Neural progenitor cell (in vitro differentiated cells): ENCODE measurements at regions not wholly inside any gene's neighbourhood (a gene's known extent, or its start where the extent isn't known, plus 50 kb on each side); places are given as distances from the start of the nearest gene placed in this dataset.

Source experiments
- DNase-seq: peaks from one replicate; pipeline ENCODE4 v3.0.0-alpha.2; 2016; ENCODE audit warnings: low spot score
- H2AFZ ChIP-seq: fragments of 200-600 bp; sonication (generic); replicated peaks from 2 replicates; pipeline ENCODE4 v1.6.1; 2016; ENCODE audit warnings: antibody characterized with exemption
- H3F3A ChIP-seq: fragments of 200-600 bp; sonication (generic); 2 replicates; pipeline ENCODE4 v1.6.1; 2016; ENCODE audit warnings: antibody characterized with exemption, low read depth
- H3K27ac ChIP-seq: fragments of 200-600 bp; sonication (generic); 2 replicates; pipeline ENCODE4 v1.5.1; 2016; ENCODE audit warnings: mild to moderate bottlenecking
- H3K27me3 ChIP-seq: fragments of 200-600 bp; sonication (generic); 2 replicates; pipeline ENCODE4 v1.6.1; 2016; ENCODE audit warnings: mild to moderate bottlenecking, moderate library complexity
- H3K36me3 ChIP-seq: fragments of 200-600 bp; sonication (generic); 2 replicates; pipeline ENCODE4 v1.5.1; 2016
- H3K4me1 ChIP-seq: fragments of 200-600 bp; sonication (generic); 2 replicates; pipeline ENCODE4 v1.6.1; 2016; ENCODE audit warnings: mixed run types
- H3K4me2 ChIP-seq: fragments of 200-600 bp; sonication (generic); 2 replicates; pipeline ENCODE4 v1.6.1; 2016
- H3K4me3 ChIP-seq: fragments of 200-600 bp; sonication (generic); 2 replicates; pipeline ENCODE4 v1.5.1; 2016
- H3K79me2 ChIP-seq: fragments of 200-600 bp; sonication (generic); 2 replicates; pipeline ENCODE4 v1.6.1; 2016; ENCODE audit warnings: low read depth
- H3K9ac ChIP-seq: fragments of 200-600 bp; sonication (generic); 2 replicates; pipeline ENCODE4 v1.6.1; 2016
- H3K9me3 ChIP-seq: fragments of 200-600 bp; sonication (generic); 2 replicates; pipeline ENCODE4 v1.5.1; 2016; ENCODE audit warnings: low read depth
- H4K20me1 ChIP-seq: fragments of 200-600 bp; sonication (generic); 2 replicates; pipeline ENCODE4 v1.6.1; 2016; ENCODE audit warnings: low read depth
- H3K27ac Mint-ChIP-seq: 3 replicates; pipeline ENCODE4 v1.8.0; 2021; ENCODE audit warnings: mixed read lengths
- H3K27me3 Mint-ChIP-seq: 2 replicates; pipeline ENCODE4 v1.8.0; 2022; ENCODE audit warnings: low read depth, mild to moderate bottlenecking, inconsistent platforms, moderate library complexity, mixed read lengths; ENCODE audit not compliant: insufficient read depth
- H3K36me3 Mint-ChIP-seq: 3 replicates; pipeline ENCODE4 v1.8.0; 2021; ENCODE audit warnings: mixed read lengths
- H3K4me1 Mint-ChIP-seq: 3 replicates; pipeline ENCODE4 v1.8.0; 2021; ENCODE audit warnings: mixed read lengths
- H3K4me3 Mint-ChIP-seq: 3 replicates; pipeline ENCODE4 v1.8.0; 2021; ENCODE audit warnings: mild to moderate bottlenecking, moderate library complexity, mixed read lengths
- H3K9me3 Mint-ChIP-seq: 3 replicates; pipeline ENCODE4 v1.8.0; 2020; ENCODE audit warnings: mixed read lengths
- CTCF ChIP-seq: fragments of 200-600 bp; sonication (generic); IDR thresholded peaks from 2 replicates; pipeline ENCODE4 v1.5.1; 2017; ENCODE audit warnings: antibody characterized with exemption, mild to moderate bottlenecking
- EZH2 ChIP-seq: fragments of 200-600 bp; sonication (generic); IDR thresholded peaks from 2 replicates; pipeline ENCODE4 v1.6.1; 2017; ENCODE audit warnings: antibody characterized with exemption, mild to moderate bottlenecking, moderate library complexity
- EZH2phosphoT487 ChIP-seq: fragments of 200-600 bp; sonication (generic); IDR thresholded peaks from 2 replicates; pipeline ENCODE4 v1.6.1; 2017; ENCODE audit warnings: antibody characterized with exemption

DNA sequence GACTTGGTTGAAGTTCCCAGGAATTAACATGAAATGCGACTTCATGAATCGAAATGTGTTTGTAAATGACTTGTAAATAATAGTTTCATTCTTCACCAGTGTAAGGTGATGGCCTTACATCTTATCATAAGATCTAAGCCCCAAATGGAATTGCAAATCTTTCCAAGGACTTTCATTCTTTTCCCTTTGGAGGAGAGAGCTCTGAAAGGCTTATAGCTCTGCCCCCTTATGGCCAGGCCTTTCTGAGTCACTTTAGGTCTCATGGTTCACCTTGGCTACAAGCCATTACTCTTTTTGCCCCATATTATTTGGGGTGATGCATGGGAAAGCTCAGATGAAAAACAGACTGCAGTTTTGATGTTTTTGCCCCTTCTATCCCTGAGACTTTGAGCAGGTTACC, 209.1 kb upstream of the BMP2 start:
- H2AFZ ChIP-seq, result no peak overlapping the region
- Mint-ChIP-seq H3K4me3 (no peak overlapping the region), H3K4me1 (peaks cover 12% of the 10 kb centered on the region), H3K36me3 (no peaks in the 10 kb centered on the region), H3K27me3 (peaks cover under 1% of the 10 kb centered on the region), H3K9me3 (no peaks in the 10 kb centered on the region), H3K27ac (no peak overlapping the region)
- no peaks in the 10 kb centered on the region for H3K9me3 ChIP-seq
- H3K4me3 ChIP-seq, result no peak overlapping the region
- no peaks in the 10 kb centered on the region for H3F3A ChIP-seq
- H3K4me2 ChIP-seq, result no peak overlapping the region
- no peaks in the 10 kb centered on the region for H4K20me1 ChIP-seq
- no peaks in the 10 kb centered on the region for H3K4me1 ChIP-seq
- H3K9ac ChIP-seq, result no peak overlapping the region
- DNase-seq, result peak; percentile 18
- no peak overlapping the region for H3K27ac ChIP-seq
- H3K79me2 ChIP-seq, result no peaks in the 10 kb centered on the region
- H3K27me3 ChIP-seq, result no peaks in the 10 kb centered on the region
- H3K36me3 ChIP-seq, result no peaks in the 10 kb centered on the region
- TF ChIP-seq CTCF, result peak; percentile 42
- TF ChIP-seq EZH2phosphoT487, result no peak

DNA sequence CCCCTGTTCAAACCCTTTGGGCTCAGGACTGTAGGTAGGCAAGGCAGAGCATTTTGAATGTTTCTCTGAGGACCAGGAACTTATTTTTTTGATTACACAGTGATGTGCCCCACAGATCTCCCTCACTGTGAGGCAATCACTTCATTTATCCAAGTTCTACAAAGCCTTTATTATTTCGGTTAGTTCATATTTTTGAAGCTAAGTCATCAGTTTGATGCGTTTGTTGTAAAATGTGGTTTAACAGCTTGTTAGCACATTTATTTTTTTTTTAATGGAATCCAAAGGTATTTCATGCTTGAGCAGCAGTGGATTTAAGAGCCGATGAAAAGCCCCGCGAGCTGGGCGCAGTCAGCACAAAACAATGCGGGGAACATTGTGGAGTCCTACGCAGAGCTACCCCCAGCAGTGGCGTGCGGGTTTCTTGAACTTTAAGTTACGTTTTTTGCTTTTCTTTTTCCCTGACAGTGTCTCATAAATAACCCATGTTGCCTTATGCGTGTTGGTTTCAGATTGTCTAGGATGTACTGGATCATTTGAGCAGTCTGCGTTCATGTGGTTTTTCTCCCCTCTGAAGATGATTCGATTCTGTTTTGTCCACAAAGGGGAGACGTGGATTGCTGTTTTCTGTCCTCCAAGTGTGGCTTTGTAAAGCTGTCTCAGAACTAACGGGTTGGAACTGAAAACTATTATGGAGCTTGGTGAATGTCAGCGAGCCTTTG, 233.6 kb upstream of the BMP2 start:
- peaks cover 9% of the 10 kb centered on the region for H3K9me3 Mint-ChIP-seq
- no peaks in the 10 kb centered on the region for H3K27me3 Mint-ChIP-seq
- peaks cover 12% of the 10 kb centered on the region for H3K4me1 ChIP-seq
- H3K27ac ChIP-seq, result peak overlapping the region; percentile 6
- no peak overlapping the region for H2AFZ ChIP-seq
- no peaks in the 10 kb centered on the region for H3K27me3 ChIP-seq
- peak overlapping the region; percentile 34 for H3K4me2 ChIP-seq
- TF ChIP-seq CTCF, result no peak
- peak overlapping the region; percentile 92 for H3K27ac Mint-ChIP-seq
- H3K9ac ChIP-seq, result no peak overlapping the region
- no peaks in the 10 kb centered on the region for H3K36me3 Mint-ChIP-seq
- DNase-seq, result peak; percentile 54
- no peaks in the 10 kb centered on the region for H3K79me2 ChIP-seq
- H3K4me3 Mint-ChIP-seq, result peak overlapping the region; percentile 60
- H3K36me3 ChIP-seq, result no peaks in the 10 kb centered on the region
- H3K4me3 ChIP-seq, result no peak overlapping the region
- H4K20me1 ChIP-seq, result no peaks in the 10 kb centered on the region
- H3K9me3 ChIP-seq, result no peaks in the 10 kb centered on the region
- peaks cover 6% of the 10 kb centered on the region for H3F3A ChIP-seq
- peaks cover 13% of the 10 kb centered on the region for H3K4me1 Mint-ChIP-seq

DNA sequence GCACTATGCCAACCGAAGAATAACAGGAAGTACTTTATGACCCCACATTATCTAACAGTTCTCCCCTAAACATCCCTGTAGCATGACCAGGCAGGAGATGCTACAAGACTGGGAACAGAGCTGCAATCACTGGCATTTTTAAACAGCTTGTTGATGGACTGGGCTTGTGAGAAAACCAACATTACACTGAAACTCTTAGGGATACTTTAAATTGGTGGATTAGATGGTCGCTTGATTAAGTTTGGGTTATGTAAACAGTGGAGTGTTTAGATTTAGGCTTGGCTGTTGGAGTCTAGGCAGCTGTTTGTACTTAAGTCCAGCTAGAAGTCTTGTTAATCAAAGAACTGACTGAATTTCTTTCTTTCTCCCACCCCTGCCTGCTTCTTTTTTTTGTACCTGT, 234.1 kb upstream of the BMP2 start:
- H3K4me3 ChIP-seq, result no peak overlapping the region
- H3K4me3 Mint-ChIP-seq, result peak overlapping the region; percentile 60
- H3K9me3 Mint-ChIP-seq, result peaks cover 9% of the 10 kb centered on the region
- peak; percentile 38 for DNase-seq
- H4K20me1 ChIP-seq, result no peaks in the 10 kb centered on the region
- peaks cover 6% of the 10 kb centered on the region for H3F3A ChIP-seq
- no peaks in the 10 kb centered on the region for H3K27me3 Mint-ChIP-seq
- H3K9ac ChIP-seq, result no peak overlapping the region
- H3K79me2 ChIP-seq, result no peaks in the 10 kb centered on the region
- H3K4me1 Mint-ChIP-seq, result peaks cover 13% of the 10 kb centered on the region
- peak overlapping the region; percentile 6 for H3K27ac ChIP-seq
- H3K36me3 ChIP-seq, result no peaks in the 10 kb centered on the region
- peaks cover 12% of the 10 kb centered on the region for H3K4me1 ChIP-seq
- H3K4me2 ChIP-seq, result no peak overlapping the region
- H3K27ac Mint-ChIP-seq, result peak overlapping the region; percentile 92
- no peaks in the 10 kb centered on the region for H3K9me3 ChIP-seq
- no peaks in the 10 kb centered on the region for H3K36me3 Mint-ChIP-seq
- H3K27me3 ChIP-seq, result no peaks in the 10 kb centered on the region
- no peak for TF ChIP-seq CTCF
- TF ChIP-seq EZH2phosphoT487, result no peak
- TF ChIP-seq EZH2, result no peak
- no peak overlapping the region for H2AFZ ChIP-seq
